Fibroblast of villous mesenchyme (primary cell): ENCODE measurements at regions not wholly inside any gene's neighbourhood (a gene's known extent, or its start where the extent isn't known, plus 50 kb on each side); places are given as distances from the start of the nearest gene placed in this dataset.

Source experiments
- DNase-seq: peaks from one replicate; pipeline ENCODE4 v3.0.0-alpha.2; 2010; ENCODE audit warnings: low read depth
- H3K4me3 ChIP-seq: 2 replicates; pipeline ENCODE4 v1.5.1; 2011; ENCODE audit warnings: low read depth, mild to moderate bottlenecking, low read length
- CTCF ChIP-seq: IDR thresholded peaks from 2 replicates; pipeline ENCODE4 v1.5.1; 2012; ENCODE audit warnings: low read depth, mild to moderate bottlenecking, low read length; ENCODE audit not compliant: insufficient read depth

GRCh38 chr7:81040496-81040895, 121.6 kb upstream of the SEMA3C start:
- DNase-seq: no peak
- no peak overlapping the region for H3K4me3 ChIP-seq
- no peak for TF ChIP-seq CTCF

GRCh38 chr7:81036871-81037270, 118.0 kb upstream of the SEMA3C start:
- TF ChIP-seq CTCF: no peak
- DNase-seq: no peak
- H3K4me3 ChIP-seq: no peak overlapping the region

GRCh38 chr7:81036057-81036456, 117.2 kb upstream of the SEMA3C start:
- no peak for DNase-seq
- no peak for TF ChIP-seq CTCF
- no peak overlapping the region for H3K4me3 ChIP-seq

GRCh38 chr7:81031996-81032395, 113.1 kb upstream of the SEMA3C start:
- DNase-seq: no peak
- H3K4me3 ChIP-seq: no peak overlapping the region
- no peak for TF ChIP-seq CTCF

- no peak for TF ChIP-seq CTCF
- no peak for DNase-seq
- H3K4me3 ChIP-seq: no peak overlapping the region
These were observed 112.4 kb upstream of the SEMA3C start for GRCh38 chr7:81031243-81031642.

- no peak overlapping the region for H3K4me3 ChIP-seq
- TF ChIP-seq CTCF: no peak
- no peak for DNase-seq
These were observed 111.6 kb upstream of the SEMA3C start for GRCh38 chr7:81030472-81030871.

GRCh38 chr7:81029511-81029910, 110.7 kb upstream of the SEMA3C start:
- DNase-seq: no peak
- no peak overlapping the region for H3K4me3 ChIP-seq
- no peak for TF ChIP-seq CTCF
